WTC11 (cell line): ENCODE measurements at regions not wholly inside any gene's neighbourhood (a gene's known extent, or its start where the extent isn't known, plus 50 kb on each side); places are given as distances from the start of the nearest gene placed in this dataset.

Experiments used
- ATAC-seq: fragments of 200-7000 bp; cut with Tn5 transposase; 2 replicates; pipeline ENCODE4 v1.10.0; 2021; ENCODE audit warnings: mild to moderate bottlenecking, moderate library complexity
- CTCF ChIA-PET: fragments of 300-600 bp; sonication (Branson Sonifier 250); formaldehyde crosslinking; loops from one replicate; lab custom pipeline; 2021; ENCODE audit warnings: antibody characterized with exemption; lab: Charles Lee
- POLR2A ChIA-PET: fragments of 350-600 bp; sonication (Branson Sonifier 250); formaldehyde crosslinking; loops from one replicate; lab custom pipeline; 2021; ENCODE audit warnings: antibody characterized with exemption; lab: Charles Lee
- DNase-seq: peaks from one replicate; pipeline ENCODE4 v3.0.0; 2021; ENCODE audit warnings: low spot score
- H3K27ac Mint-ChIP-seq: 2 replicates; pipeline ENCODE4 v1.8.0; 2021; ENCODE audit warnings: mixed read lengths
- H3K27me3 Mint-ChIP-seq: 2 replicates; pipeline ENCODE4 v1.8.0; 2021; ENCODE audit warnings: low read depth, mild to moderate bottlenecking, moderate library complexity, mixed read lengths
- H3K36me3 Mint-ChIP-seq: 2 replicates; pipeline ENCODE4 v1.8.0; 2021; ENCODE audit warnings: mixed read lengths
- H3K4me1 Mint-ChIP-seq: 2 replicates; pipeline ENCODE4 v1.8.0; 2022; ENCODE audit warnings: mixed read lengths
- H3K4me3 Mint-ChIP-seq: 2 replicates; pipeline ENCODE4 v1.8.0; 2021; ENCODE audit warnings: mild to moderate bottlenecking, moderate library complexity, mixed read lengths
- H3K9me3 Mint-ChIP-seq: 2 replicates; pipeline ENCODE4 v1.8.0; 2021; ENCODE audit warnings: mixed read lengths
- ATF1 ChIP-seq: sonication (generic); formaldehyde crosslinking; IDR thresholded peaks from 2 replicates; pipeline ENCODE4 v1.8.1; 2023; ENCODE audit warnings: mild to moderate bottlenecking, moderate library complexity, missing genetic modification reagents
- ATF2 ChIP-seq: sonication (generic); formaldehyde crosslinking; IDR thresholded peaks from 2 replicates; pipeline ENCODE4 v1.8.1; 2022; ENCODE audit warnings: low read depth, missing genetic modification reagents, borderline replicate concordance
- CREB1 ChIP-seq: sonication (generic); formaldehyde crosslinking; IDR thresholded peaks from 2 replicates; pipeline ENCODE4 v1.8.0; 2023; ENCODE audit warnings: mild to moderate bottlenecking, missing genetic modification reagents
- CTCF ChIP-seq: fragments of 200-600 bp; IDR thresholded peaks from 2 replicates; pipeline ENCODE4 v1.8.0; 2022; ENCODE audit warnings: antibody characterized with exemption
- E2F4 ChIP-seq: sonication (generic); formaldehyde crosslinking; IDR thresholded peaks from 2 replicates; pipeline ENCODE4 v1.8.1; 2022; ENCODE audit warnings: low read depth, mild to moderate bottlenecking, moderate library complexity, missing genetic modification reagents, borderline replicate concordance
- ETV6 ChIP-seq: sonication (generic); formaldehyde crosslinking; IDR thresholded peaks from 2 replicates; pipeline ENCODE4 v1.8.1; 2022; ENCODE audit warnings: mild to moderate bottlenecking, missing genetic modification reagents
- GABPB1 ChIP-seq: sonication (generic); formaldehyde crosslinking; IDR thresholded peaks from 2 replicates; pipeline ENCODE4 v1.8.1; 2023; ENCODE audit warnings: mild to moderate bottlenecking, missing genetic modification reagents
- GTF2I ChIP-seq: fragments of 250-450 bp; sonication (Bioruptor Pico); conservative IDR thresholded peaks from 2 replicates; pipeline ENCODE4 v1.4.0; 2021; ENCODE audit warnings: mild to moderate bottlenecking
- IRF2 ChIP-seq: sonication (generic); formaldehyde crosslinking; IDR thresholded peaks from 2 replicates; pipeline ENCODE4 v1.8.0; 2022; ENCODE audit warnings: low read depth, missing genetic modification reagents, borderline replicate concordance
- JUN ChIP-seq: sonication (generic); formaldehyde crosslinking; IDR thresholded peaks from 2 replicates; pipeline ENCODE4 v1.8.0; 2023; ENCODE audit warnings: mild to moderate bottlenecking, missing genetic modification reagents
- MAX ChIP-seq: sonication (generic); formaldehyde crosslinking; IDR thresholded peaks from 2 replicates; pipeline ENCODE4 v1.8.0; 2022; ENCODE audit warnings: mild to moderate bottlenecking, missing genetic modification reagents
- NFE2L1 ChIP-seq: sonication (generic); formaldehyde crosslinking; IDR thresholded peaks from 2 replicates; pipeline ENCODE4 v1.8.1; 2023; ENCODE audit warnings: missing genetic modification reagents
- NFYB ChIP-seq: sonication (generic); formaldehyde crosslinking; conservative IDR thresholded peaks from 2 replicates; pipeline ENCODE4 v1.8.0; 2022; ENCODE audit warnings: low read depth, missing genetic modification reagents
- NR1H2 ChIP-seq: sonication (generic); formaldehyde crosslinking; IDR thresholded peaks from 2 replicates; pipeline ENCODE4 v1.9.0; 2021; ENCODE audit warnings: mild to moderate bottlenecking, moderate library complexity, missing genetic modification reagents
- NR3C1 ChIP-seq: sonication (generic); formaldehyde crosslinking; conservative IDR thresholded peaks from 2 replicates; pipeline ENCODE4 v1.8.1; 2023; ENCODE audit warnings: low read depth, mild to moderate bottlenecking, missing genetic modification reagents
- PRRX2 ChIP-seq: fragments of 250-450 bp; sonication (Bioruptor Pico); IDR thresholded peaks from 2 replicates; pipeline ENCODE4 v1.8.0; 2021; ENCODE audit warnings: mild to moderate bottlenecking
- USF2 ChIP-seq: sonication (generic); formaldehyde crosslinking; IDR thresholded peaks from 2 replicates; pipeline ENCODE4 v1.8.1; 2023; ENCODE audit warnings: mild to moderate bottlenecking, missing genetic modification reagents, moderate library complexity
- ZNF232 ChIP-seq: sonication (generic); formaldehyde crosslinking; IDR thresholded peaks from 2 replicates; pipeline ENCODE4 v1.8.0; 2022; ENCODE audit warnings: mild to moderate bottlenecking, missing genetic modification reagents
- ZNF671 ChIP-seq: fragments of 250-450 bp; sonication (Bioruptor Pico); IDR thresholded peaks from 2 replicates; pipeline ENCODE4 v1.8.0; 2021; ENCODE audit warnings: mild to moderate bottlenecking
- TF ChIP-seq, protein P1 (sequence below): fragments of 250-450 bp; sonication (Bioruptor Pico); conservative IDR thresholded peaks from 2 replicates; pipeline ENCODE4 v1.9.0; 2021; ENCODE audit warnings: mild to moderate bottlenecking
- TF ChIP-seq, protein P2 (sequence below): sonication (generic); formaldehyde crosslinking; IDR thresholded peaks from 2 replicates; pipeline ENCODE4 v1.8.0; 2022; ENCODE audit warnings: mild to moderate bottlenecking, missing genetic modification reagents
- TF ChIP-seq, protein P3 (sequence below): fragments of 250-450 bp; sonication (Bioruptor Pico); IDR thresholded peaks from 2 replicates; pipeline ENCODE4 v1.9.0; 2021; ENCODE audit warnings: mild to moderate bottlenecking
- TF ChIP-seq, protein P4 (sequence below): sonication (generic); formaldehyde crosslinking; IDR thresholded peaks from 2 replicates; pipeline ENCODE4 v1.8.0; 2022; ENCODE audit warnings: mild to moderate bottlenecking, missing genetic modification reagents

GRCh38 chr13:83325125-83325853 lies 557.0 kb downstream of the SLITRK1 start:
- DNase-seq (no peak), ATAC-seq (no peak)
- Mint-ChIP-seq H3K36me3 (peaks cover 7% of the 10 kb centered on the region), H3K27ac (no peak overlapping the region), H3K4me3 (no peak overlapping the region), H3K4me1 (peaks cover 12% of the 10 kb centered on the region), H3K27me3 (no peaks in the 10 kb centered on the region), H3K9me3 (peaks cover 23% of the 10 kb centered on the region)
- no peak for TF ChIP-seq NFYB
- TF ChIP-seq, protein P1, sequence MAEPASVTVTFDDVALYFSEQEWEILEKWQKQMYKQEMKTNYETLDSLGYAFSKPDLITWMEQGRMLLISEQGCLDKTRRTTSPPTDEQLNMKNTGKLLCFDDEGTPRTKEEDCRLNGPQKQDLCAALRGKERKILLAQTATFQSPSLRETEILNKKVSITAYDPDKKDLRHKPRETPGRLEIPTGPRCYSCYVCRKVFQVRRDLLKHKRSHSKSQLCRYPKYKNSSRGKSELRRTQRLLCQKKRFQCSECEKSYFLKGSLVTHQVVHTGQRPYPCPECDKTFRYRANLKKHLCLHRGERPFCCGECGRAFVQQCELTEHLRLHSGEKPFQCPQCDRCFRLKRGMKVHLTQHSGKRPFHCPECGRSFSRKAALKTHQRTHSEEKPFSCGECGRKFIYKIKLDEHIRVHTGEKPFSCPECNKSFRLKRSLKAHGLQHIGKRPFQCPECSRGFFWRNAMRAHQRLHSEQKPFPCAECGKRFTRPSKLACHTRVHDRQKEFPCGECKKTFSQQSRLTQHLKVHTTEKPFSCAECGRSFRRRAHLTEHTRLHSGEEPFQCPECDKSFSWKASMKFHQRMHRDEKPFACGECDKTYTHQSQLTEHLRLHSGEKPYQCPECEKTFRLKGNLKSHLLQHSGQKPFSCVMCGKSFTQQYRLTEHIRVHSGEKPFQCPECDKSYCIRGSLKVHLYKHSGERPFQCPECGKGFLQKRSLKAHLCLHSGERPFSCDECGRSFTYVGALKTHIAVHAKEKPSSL (CRISPR knock-in tag) = no peak
- TF ChIP-seq NFE2L1 (CRISPR knock-in tag) = no peak
- TF ChIP-seq, protein P2, sequence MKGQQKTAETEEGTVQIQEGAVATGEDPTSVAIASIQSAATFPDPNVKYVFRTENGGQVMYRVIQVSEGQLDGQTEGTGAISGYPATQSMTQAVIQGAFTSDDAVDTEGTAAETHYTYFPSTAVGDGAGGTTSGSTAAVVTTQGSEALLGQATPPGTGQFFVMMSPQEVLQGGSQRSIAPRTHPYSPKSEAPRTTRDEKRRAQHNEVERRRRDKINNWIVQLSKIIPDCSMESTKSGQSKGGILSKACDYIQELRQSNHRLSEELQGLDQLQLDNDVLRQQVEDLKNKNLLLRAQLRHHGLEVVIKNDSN (CRISPR knock-in tag) = no peak
- no peak for TF ChIP-seq ZNF671 (CRISPR knock-in tag)
- TF ChIP-seq CREB1 = no peak
- TF ChIP-seq MAX (CRISPR knock-in tag) = no peak
- TF ChIP-seq ETV6 (CRISPR knock-in tag) = no peak
- TF ChIP-seq, protein P3, sequence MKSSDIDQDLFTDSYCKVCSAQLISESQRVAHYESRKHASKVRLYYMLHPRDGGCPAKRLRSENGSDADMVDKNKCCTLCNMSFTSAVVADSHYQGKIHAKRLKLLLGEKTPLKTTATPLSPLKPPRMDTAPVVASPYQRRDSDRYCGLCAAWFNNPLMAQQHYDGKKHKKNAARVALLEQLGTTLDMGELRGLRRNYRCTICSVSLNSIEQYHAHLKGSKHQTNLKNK (CRISPR knock-in tag) = no peak
- no peak for TF ChIP-seq CTCF
- TF ChIP-seq USF2 = no peak
- no peak for TF ChIP-seq IRF2 (CRISPR knock-in tag)
- ChIA-PET CTCF (no interaction called here), POLR2A (no interaction called here)

DNA sequence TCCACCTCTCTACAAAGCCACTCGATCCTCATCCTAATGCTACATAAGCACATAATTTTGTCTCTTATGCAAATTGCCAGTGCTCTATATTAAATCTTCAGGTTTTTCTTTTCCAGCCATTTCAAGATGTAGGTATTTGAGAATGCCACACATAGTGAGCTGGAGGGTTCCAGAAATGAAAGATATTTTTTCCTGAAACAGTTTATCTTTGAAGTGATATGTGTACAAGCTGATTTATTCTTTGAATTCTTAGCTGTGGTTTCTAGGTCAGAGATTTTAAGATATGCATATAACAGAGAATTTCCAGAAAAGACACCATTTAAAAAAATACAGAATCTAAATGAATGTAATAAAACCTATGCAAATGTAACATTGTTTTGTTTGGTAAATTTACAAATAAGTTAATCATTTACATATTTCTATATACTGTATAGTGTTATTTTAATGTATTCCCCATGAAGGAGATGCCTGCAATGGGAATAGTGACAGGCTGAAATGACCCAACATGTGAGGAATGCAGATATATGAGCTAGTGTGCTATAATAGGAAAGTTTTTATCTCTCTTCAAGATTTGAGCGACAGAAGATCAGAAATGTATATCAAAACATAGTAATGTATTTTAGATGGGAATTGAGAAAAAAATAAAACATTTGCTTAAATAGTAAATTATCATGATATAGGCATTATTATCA lies 570.2 kb downstream of the SLITRK1 start:
- no peaks in the 10 kb centered on the region for H3K9me3 Mint-ChIP-seq
- no peaks in the 10 kb centered on the region for H3K4me1 Mint-ChIP-seq
- ATAC-seq (no peak), DNase-seq (no peak)
- no peaks in the 10 kb centered on the region for H3K27me3 Mint-ChIP-seq
- no peak overlapping the region for H3K4me3 Mint-ChIP-seq
- H3K36me3 Mint-ChIP-seq = no peaks in the 10 kb centered on the region
- POLR2A ChIA-PET = no interaction called here
- CTCF ChIA-PET = no interaction called here
- no peak overlapping the region for H3K27ac Mint-ChIP-seq
- no peak for TF ChIP-seq JUN
- no peak for TF ChIP-seq ATF1 (CRISPR knock-in tag)
- no peak for TF ChIP-seq PRRX2 (CRISPR knock-in tag)
- no peak for TF ChIP-seq NFYB
- TF ChIP-seq ZNF232 (CRISPR knock-in tag) = no peak
- no peak for TF ChIP-seq GTF2I
- no peak for TF ChIP-seq ATF2
- TF ChIP-seq NR1H2 (CRISPR knock-in tag) = no peak
- TF ChIP-seq E2F4 (CRISPR knock-in tag) = no peak
- TF ChIP-seq GABPB1 = no peak
- no peak for TF ChIP-seq NR3C1 (CRISPR knock-in tag)
- TF ChIP-seq, protein P4, sequence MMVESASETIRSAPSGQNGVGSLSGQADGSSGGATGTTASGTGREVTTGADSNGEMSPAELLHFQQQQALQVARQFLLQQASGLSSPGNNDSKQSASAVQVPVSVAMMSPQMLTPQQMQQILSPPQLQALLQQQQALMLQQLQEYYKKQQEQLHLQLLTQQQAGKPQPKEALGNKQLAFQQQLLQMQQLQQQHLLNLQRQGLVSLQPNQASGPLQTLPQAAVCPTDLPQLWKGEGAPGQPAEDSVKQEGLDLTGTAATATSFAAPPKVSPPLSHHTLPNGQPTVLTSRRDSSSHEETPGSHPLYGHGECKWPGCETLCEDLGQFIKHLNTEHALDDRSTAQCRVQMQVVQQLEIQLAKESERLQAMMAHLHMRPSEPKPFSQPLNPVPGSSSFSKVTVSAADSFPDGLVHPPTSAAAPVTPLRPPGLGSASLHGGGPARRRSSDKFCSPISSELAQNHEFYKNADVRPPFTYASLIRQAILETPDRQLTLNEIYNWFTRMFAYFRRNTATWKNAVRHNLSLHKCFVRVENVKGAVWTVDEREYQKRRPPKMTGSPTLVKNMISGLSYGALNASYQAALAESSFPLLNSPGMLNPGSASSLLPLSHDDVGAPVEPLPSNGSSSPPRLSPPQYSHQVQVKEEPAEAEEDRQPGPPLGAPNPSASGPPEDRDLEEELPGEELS (CRISPR knock-in tag) = no peak
